Hepatocyte (in vitro differentiated cells): ENCODE measurements at regions not wholly inside any gene's neighbourhood (a gene's known extent, or its start where the extent isn't known, plus 50 kb on each side); places are given as distances from the start of the nearest gene placed in this dataset.

Experiments used
- CTCF ChIP-seq: fragments of 200-600 bp; sonication (generic); IDR thresholded peaks from 2 replicates; pipeline ENCODE4 v1.5.1; 2016; ENCODE audit warnings: antibody characterized with exemption, mild to moderate bottlenecking; ENCODE audit not compliant: poor library complexity
- EZH2 ChIP-seq: fragments of 200-600 bp; sonication (generic); IDR thresholded peaks from 2 replicates; pipeline ENCODE4 v1.6.1; 2016; ENCODE audit warnings: antibody characterized with exemption, mild to moderate bottlenecking, borderline replicate concordance
- EZH2phosphoT487 ChIP-seq: fragments of 200-600 bp; sonication (generic); IDR thresholded peaks from one replicate; pipeline ENCODE4 v1.6.1; 2018; ENCODE audit warnings: antibody characterized with exemption, mild to moderate bottlenecking, low read depth, moderate library complexity; ENCODE audit not compliant: unreplicated experiment, severe bottlenecking

- TF ChIP-seq CTCF (no peak), EZH2 (no peak), EZH2phosphoT487 (no peak)
These were observed 88.3 kb downstream of the CLDN34 start for GRCh38 chrX:10055430-10055829.
